Gastrocnemius medialis (tissue), 4 donors: ENCODE measurements at regions not wholly inside any gene's neighbourhood (a gene's known extent, or its start where the extent isn't known, plus 50 kb on each side); places are given as distances from the start of the nearest gene placed in this dataset.

Experiments
- POLR2A ChIP-seq, 2 donors: fragments of 450-650 bp; IDR thresholded peaks; one replicate each; pipeline ENCODE4 v1.6.1; 2017; ENCODE audit warnings: antibody characterized with exemption in 2 of 2, mild to moderate bottlenecking in 2 of 2, moderate library complexity in 2 of 2
- TF ChIP-seq, protein P1 (sequence below), 5 experiments: fragments of 450-650 bp in 3 of 5; fragments of 200-600 bp in 2 of 5; sonication (generic) in 2 of 5; IDR thresholded peaks in 4 of 5; conservative IDR thresholded peaks in 1 of 5; 1 replicate in 4 of 5; 2 replicates in 1 of 5; pipeline ENCODE4 v1.5.1; 2016 to 2019; ENCODE audit warnings: antibody characterized with exemption in 5 of 5, mild to moderate bottlenecking in 3 of 5, moderate library complexity in 3 of 5

DNA sequence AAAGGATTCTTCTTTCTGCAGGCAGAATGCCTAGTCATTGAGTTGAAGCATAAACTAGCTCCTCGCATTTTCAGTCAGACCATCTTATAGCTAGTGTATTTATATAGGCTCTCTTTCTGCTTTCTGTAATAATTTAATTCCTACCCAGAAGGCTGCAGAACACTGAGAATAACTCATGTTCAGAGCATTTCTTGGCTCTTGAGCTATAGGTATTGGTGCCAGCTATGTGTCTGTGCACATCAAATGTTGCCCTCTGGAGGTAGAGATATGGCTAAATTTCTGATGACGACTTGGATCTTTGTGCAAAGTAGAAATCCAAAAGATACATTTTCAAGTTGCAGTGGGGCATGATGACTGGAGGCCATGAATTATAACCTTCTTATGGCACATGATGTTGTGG lies 336.2 kb upstream of the TPM1 start:
- TF ChIP-seq, protein P1, sequence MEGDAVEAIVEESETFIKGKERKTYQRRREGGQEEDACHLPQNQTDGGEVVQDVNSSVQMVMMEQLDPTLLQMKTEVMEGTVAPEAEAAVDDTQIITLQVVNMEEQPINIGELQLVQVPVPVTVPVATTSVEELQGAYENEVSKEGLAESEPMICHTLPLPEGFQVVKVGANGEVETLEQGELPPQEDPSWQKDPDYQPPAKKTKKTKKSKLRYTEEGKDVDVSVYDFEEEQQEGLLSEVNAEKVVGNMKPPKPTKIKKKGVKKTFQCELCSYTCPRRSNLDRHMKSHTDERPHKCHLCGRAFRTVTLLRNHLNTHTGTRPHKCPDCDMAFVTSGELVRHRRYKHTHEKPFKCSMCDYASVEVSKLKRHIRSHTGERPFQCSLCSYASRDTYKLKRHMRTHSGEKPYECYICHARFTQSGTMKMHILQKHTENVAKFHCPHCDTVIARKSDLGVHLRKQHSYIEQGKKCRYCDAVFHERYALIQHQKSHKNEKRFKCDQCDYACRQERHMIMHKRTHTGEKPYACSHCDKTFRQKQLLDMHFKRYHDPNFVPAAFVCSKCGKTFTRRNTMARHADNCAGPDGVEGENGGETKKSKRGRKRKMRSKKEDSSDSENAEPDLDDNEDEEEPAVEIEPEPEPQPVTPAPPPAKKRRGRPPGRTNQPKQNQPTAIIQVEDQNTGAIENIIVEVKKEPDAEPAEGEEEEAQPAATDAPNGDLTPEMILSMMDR (IDR thresholded peaks at IDR 0.05 in 4 of 5, conservative IDR thresholded peaks at IDR 0.05 in 1 of 5), result peak in 2 of 5 experiments; percentile 25
- TF ChIP-seq POLR2A (IDR thresholded peaks at IDR 0.05), result no peak
